AG10803 (cell line): ENCODE measurements at regions not wholly inside any gene's neighbourhood (a gene's known extent, or its start where the extent isn't known, plus 50 kb on each side); places are given as distances from the start of the nearest gene placed in this dataset.
"Not testable (repeated sequence)": the region's sequence is repeated elsewhere in the genome, so short reads cannot be mapped to it uniquely, and the experiment has no call there.

ENCODE experiments used
- DNase-seq: peaks from one replicate; pipeline ENCODE4 v3.0.0; 2010; ENCODE audit warnings: low read depth
- H3K4me3 ChIP-seq: 2 replicates; pipeline ENCODE4 v1.5.1; 2011; ENCODE audit warnings: mild to moderate bottlenecking, low read length, control low read depth
- TF ChIP-seq, protein P1 (sequence below): conservative IDR thresholded peaks from 2 replicates; pipeline ENCODE4 v1.5.1; 2011; ENCODE audit warnings: mild to moderate bottlenecking, low read length, control low read depth, inconsistent platforms

DNA sequence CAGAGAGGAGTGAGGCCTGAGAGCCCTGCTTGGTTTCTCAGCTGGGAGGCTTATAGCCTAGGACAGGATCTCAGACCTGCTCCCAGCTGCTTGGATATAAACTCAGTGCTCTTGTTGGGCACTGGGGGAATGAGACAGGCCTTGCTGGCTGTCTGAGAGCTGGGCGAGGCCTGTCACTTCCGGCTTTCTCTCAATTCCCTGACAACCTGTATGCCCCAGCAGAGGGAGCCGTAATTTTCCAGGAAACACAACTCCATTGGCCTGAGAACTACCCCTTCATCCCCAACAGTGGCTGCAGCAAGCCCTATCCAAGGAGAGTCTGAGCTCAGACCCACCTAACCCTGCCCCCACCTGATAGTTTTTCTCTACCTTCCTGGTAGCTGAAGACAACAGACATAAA is 258.3 kb upstream of the STXBP6 start:
- H3K4me3 ChIP-seq: no peak overlapping the region
- TF ChIP-seq, protein P1, sequence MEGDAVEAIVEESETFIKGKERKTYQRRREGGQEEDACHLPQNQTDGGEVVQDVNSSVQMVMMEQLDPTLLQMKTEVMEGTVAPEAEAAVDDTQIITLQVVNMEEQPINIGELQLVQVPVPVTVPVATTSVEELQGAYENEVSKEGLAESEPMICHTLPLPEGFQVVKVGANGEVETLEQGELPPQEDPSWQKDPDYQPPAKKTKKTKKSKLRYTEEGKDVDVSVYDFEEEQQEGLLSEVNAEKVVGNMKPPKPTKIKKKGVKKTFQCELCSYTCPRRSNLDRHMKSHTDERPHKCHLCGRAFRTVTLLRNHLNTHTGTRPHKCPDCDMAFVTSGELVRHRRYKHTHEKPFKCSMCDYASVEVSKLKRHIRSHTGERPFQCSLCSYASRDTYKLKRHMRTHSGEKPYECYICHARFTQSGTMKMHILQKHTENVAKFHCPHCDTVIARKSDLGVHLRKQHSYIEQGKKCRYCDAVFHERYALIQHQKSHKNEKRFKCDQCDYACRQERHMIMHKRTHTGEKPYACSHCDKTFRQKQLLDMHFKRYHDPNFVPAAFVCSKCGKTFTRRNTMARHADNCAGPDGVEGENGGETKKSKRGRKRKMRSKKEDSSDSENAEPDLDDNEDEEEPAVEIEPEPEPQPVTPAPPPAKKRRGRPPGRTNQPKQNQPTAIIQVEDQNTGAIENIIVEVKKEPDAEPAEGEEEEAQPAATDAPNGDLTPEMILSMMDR: no peak
- no peak for DNase-seq

GRCh38 chr14:25303934-25304333 is 254.0 kb upstream of the STXBP6 start:
- no peak overlapping the region for H3K4me3 ChIP-seq
- no peak for DNase-seq
- TF ChIP-seq, protein P1: no peak

- TF ChIP-seq, protein P1: no peak
- no peak overlapping the region for H3K4me3 ChIP-seq
- DNase-seq: no peak
Measured at GRCh38 chr14:25298238-25298637, 248.3 kb upstream of the STXBP6 start.

DNA sequence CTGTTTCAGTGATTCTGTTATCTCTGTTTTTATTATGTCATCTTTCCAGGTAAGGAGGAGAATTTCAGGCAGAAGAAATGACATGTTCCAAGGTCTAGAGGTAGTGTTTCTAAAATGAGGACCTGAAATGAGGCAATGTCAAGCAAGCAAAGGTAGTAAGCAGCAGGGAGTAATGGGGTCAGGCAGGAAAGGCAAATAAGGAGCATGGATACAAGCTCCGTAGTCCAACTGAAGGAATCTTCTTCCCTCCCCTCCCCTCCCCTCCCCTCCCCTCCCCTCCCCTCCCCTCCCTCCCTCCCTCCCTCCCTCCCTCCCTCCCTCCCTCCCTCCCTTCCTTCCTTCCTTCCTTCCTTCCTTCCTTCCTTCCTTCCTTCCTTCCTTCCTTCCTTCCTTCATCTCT is 240.2 kb upstream of the STXBP6 start:
- not testable (repeated sequence) for DNase-seq, H3K4me3 ChIP-seq

DNA sequence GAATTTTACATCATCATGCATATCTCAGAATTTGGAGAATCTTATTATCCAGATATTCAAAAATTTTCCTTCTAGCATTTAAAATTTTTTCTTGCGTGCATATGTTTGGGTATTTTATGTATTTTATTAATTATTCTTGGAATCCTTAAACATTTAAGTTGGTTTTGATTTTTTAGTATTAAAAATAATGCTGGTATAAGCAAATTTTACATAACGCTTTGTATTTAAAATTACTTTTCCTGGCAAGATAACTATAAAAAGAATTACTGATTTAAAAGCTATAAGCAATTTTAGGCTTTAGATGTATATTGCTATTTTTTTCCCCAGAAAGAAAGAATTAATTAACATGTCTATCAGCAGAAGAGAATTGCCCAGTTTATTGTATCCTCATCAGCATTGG is 224.6 kb upstream of the STXBP6 start:
- no peak for DNase-seq
- TF ChIP-seq, protein P1: no peak
- H3K4me3 ChIP-seq: no peak overlapping the region

- no peak for DNase-seq
- TF ChIP-seq, protein P1: no peak
- H3K4me3 ChIP-seq: no peak overlapping the region
Measured at GRCh38 chr14:25267186-25267585, 217.2 kb upstream of the STXBP6 start.

DNA sequence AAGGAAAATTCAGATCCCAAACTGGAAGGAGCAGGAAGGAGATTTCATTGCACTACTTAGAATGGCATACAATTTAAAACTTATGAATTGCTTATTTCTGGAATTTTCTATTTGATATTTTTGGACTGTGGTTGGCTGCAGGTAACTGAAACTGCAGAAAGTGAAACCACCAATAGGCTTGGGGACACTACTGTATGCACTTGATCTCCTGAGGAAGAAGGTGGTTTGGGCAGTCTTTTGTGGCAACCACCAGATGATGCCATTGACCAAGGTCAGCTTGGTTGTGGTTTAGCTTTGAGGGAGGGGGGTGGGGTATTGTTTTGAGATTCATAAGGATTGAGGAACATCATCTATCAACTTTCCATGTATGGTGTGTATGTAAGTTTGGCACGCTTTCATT is 209.5 kb upstream of the STXBP6 start:
- DNase-seq: no peak
- no peak overlapping the region for H3K4me3 ChIP-seq
- TF ChIP-seq, protein P1: no peak

DNA sequence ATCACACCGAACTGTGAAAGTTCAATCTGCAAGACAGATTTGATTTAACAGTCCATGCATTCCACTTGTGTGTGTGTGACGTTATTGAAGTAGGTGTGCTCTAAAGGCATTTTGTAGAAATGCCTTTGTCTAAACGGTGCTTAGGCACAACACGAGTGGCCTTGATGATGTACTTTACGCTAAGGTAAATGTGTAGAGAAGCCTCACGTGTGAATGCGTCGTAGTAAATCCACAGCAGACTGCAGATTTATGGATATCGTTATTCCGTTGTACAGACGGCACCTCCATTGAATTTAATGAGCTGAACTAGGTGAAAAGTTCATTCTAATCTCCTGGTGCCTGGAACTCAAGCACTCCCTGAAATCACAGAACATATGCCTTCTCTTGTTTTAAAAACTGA is 202.8 kb upstream of the STXBP6 start:
- TF ChIP-seq, protein P1: no peak
- DNase-seq: no peak
- H3K4me3 ChIP-seq: no peak overlapping the region
